Naive thymus-derived CD4-positive, alpha-beta T cell (primary cell): ENCODE measurements at regions not wholly inside any gene's neighbourhood (a gene's known extent, or its start where the extent isn't known, plus 50 kb on each side); places are given as distances from the start of the nearest gene placed in this dataset.
A peak's percentile ranks its signal among the peaks of the same experiment; 100 is the strongest.

Experiments
- ATAC-seq: fragments of 150-1000 bp; cut with Tn5 transposase; 2 replicates; pipeline ENCODE4 v1.10.0; 2021; ENCODE audit warnings: mild to moderate bottlenecking, moderate library complexity
- CTCF ChIA-PET: fragments of 350-600 bp; sonication (Branson Sonifier 250); formaldehyde crosslinking; loops from one replicate; lab custom pipeline; 2021; ENCODE audit warnings: antibody characterized with exemption; lab: Charles Lee
- POLR2A ChIA-PET: fragments of 350-600 bp; sonication (Branson Sonifier 250); formaldehyde crosslinking; loops from one replicate; lab custom pipeline; 2021; ENCODE audit warnings: antibody characterized with exemption, inconsistent platforms; lab: Charles Lee
- DNase-seq, 9 donors: peaks; one replicate each; pipeline versions ENCODE4 v3.0.0 to v3.0.0-alpha.2; 2020 to 2022; ENCODE audit warnings: mixed read lengths in 1 of 9
- H3K27ac ChIP-seq: one replicate; pipeline ENCODE4 v1.7.0; 2013; ENCODE audit warnings: mild to moderate bottlenecking, low read depth, low read length, moderate library complexity
- H3K27me3 ChIP-seq, 2 donors: one replicate each; pipeline ENCODE4 v1.7.0; 2013; ENCODE audit warnings: low read length in 2 of 2, mild to moderate bottlenecking in 2 of 2, moderate library complexity in 2 of 2; ENCODE audit not compliant: control insufficient read depth in 2 of 2, insufficient read depth in 2 of 2
- H3K36me3 ChIP-seq, 3 experiments: 1 replicate in 2 of 3; 2 replicates in 1 of 3; pipeline ENCODE4 v1.7.0; 2013; ENCODE audit warnings: low read length in 3 of 3, mild to moderate bottlenecking in 3 of 3, moderate library complexity in 1 of 3; ENCODE audit not compliant: insufficient read depth in 3 of 3, control insufficient read depth in 2 of 3
- H3K4me1 ChIP-seq, 2 donors: one replicate each; pipeline ENCODE4 v1.7.0; 2013; ENCODE audit warnings: low read length in 2 of 2, mild to moderate bottlenecking in 2 of 2, moderate library complexity in 1 of 2; ENCODE audit not compliant: control insufficient read depth in 2 of 2, insufficient read depth in 2 of 2
- H3K4me3 ChIP-seq: 2 replicates; pipeline ENCODE4 v1.7.0; 2013; ENCODE audit warnings: mild to moderate bottlenecking, low read length
- H3K9me3 ChIP-seq, 3 experiments: 1 replicate in 2 of 3; 2 replicates in 1 of 3; pipeline ENCODE4 v1.7.0; 2013; ENCODE audit warnings: low read length in 3 of 3; ENCODE audit not compliant: control insufficient read depth in 2 of 3
- H3K27ac Mint-ChIP-seq, 9 donors: one replicate each; pipeline ENCODE4 v1.8.0; 2020 to 2022; ENCODE audit warnings: mixed read lengths in 9 of 9, mild to moderate bottlenecking in 8 of 9, moderate library complexity in 5 of 9, inconsistent platforms in 2 of 9
- H3K27me3 Mint-ChIP-seq, 5 donors: one replicate each; pipeline ENCODE4 v1.8.0; 2021 to 2022; ENCODE audit warnings: mixed read lengths in 5 of 5, mild to moderate bottlenecking in 1 of 5
- H3K36me3 Mint-ChIP-seq, 5 donors: one replicate each; pipeline ENCODE4 v1.8.0; 2020 to 2022; ENCODE audit warnings: mixed read lengths in 5 of 5, mild to moderate bottlenecking in 3 of 5, inconsistent platforms in 1 of 5
- H3K4me1 Mint-ChIP-seq, 7 donors: one replicate each; pipeline ENCODE4 v1.8.0; 2020 to 2022; ENCODE audit warnings: mixed read lengths in 7 of 7, mild to moderate bottlenecking in 3 of 7, inconsistent platforms in 1 of 7
- H3K4me3 Mint-ChIP-seq, 10 donors: one replicate each; pipeline ENCODE4 v1.8.0; 2020 to 2022; ENCODE audit warnings: mild to moderate bottlenecking in 10 of 10, mixed read lengths in 10 of 10, moderate library complexity in 6 of 10, inconsistent platforms in 2 of 10
- H3K9me3 Mint-ChIP-seq, 11 donors: one replicate each; pipeline ENCODE4 v1.8.0; 2020 to 2022; ENCODE audit warnings: mixed read lengths in 11 of 11, mild to moderate bottlenecking in 4 of 11, inconsistent platforms in 1 of 11, moderate library complexity in 1 of 11
- intact Hi-C, 2 donors: fragments of 100-400 bp; cut with micrococcal nuclease; formaldehyde crosslinking; loops; one replicate each; pipeline ENCODE4 v1.15.1; 2023

GRCh38 chr12:124381456-124382296 lies 86.8 kb downstream of the RFLNA start:
- intact Hi-C loops = no loop called here
- ATAC-seq (peak; percentile 65), DNase-seq (no peak)
- H3K4me3 ChIP-seq = no peak overlapping the region
- no peaks in the 10 kb centered on the region for H3K9me3 ChIP-seq
- H3K4me1 ChIP-seq = no peaks in the 10 kb centered on the region
- Mint-ChIP-seq H3K4me1 (peaks cover 0 to 15% (median 0%) of the 10 kb centered on the region in 7 donors), H3K27me3 (no peaks in the 10 kb centered on the region), H3K36me3 (peaks cover 0 to 23% (median 2%) of the 10 kb centered on the region in 5 donors), H3K4me3 (peak overlapping the region in 1 of 10 donors; percentile 29), H3K9me3 (peaks cover 0 to 2% (median 0%) of the 10 kb centered on the region in 11 donors), H3K27ac (peak overlapping the region in 3 of 9 donors; percentile 44 to 56 (median 50))
- peaks cover 0 to 82% (median 5%) of the 10 kb centered on the region in 3 experiments for H3K36me3 ChIP-seq
- no peaks in the 10 kb centered on the region for H3K27me3 ChIP-seq
- CTCF ChIA-PET = no interaction called here
- POLR2A ChIA-PET = no interaction called here
- H3K27ac ChIP-seq = no peak overlapping the region

- Mint-ChIP-seq H3K27ac (peak overlapping the region in 3 of 9 donors; percentile 44 to 56 (median 50)), H3K4me3 (no peak overlapping the region), H3K36me3 (peaks cover 0 to 23% (median 2%) of the 10 kb centered on the region in 5 donors), H3K9me3 (peaks cover 0 to 3% (median 0%) of the 10 kb centered on the region in 11 donors), H3K27me3 (no peaks in the 10 kb centered on the region), H3K4me1 (peaks cover 0 to 15% (median 0%) of the 10 kb centered on the region in 7 donors)
- Histone ChIP-seq H3K27me3 (no peaks in the 10 kb centered on the region), H3K4me3 (no peak overlapping the region), H3K9me3 (no peaks in the 10 kb centered on the region), H3K27ac (no peak overlapping the region), H3K36me3 (peaks cover 0 to 88% (median 5%) of the 10 kb centered on the region in 3 experiments), H3K4me1 (no peaks in the 10 kb centered on the region)
- ChIA-PET CTCF (no interaction called here), POLR2A (no interaction called here)
- ATAC-seq = no peak
- intact Hi-C loops = no loop called here
- DNase-seq = no peak
Measured at GRCh38 chr12:124380796-124381455, 86.0 kb downstream of the RFLNA start.

GRCh38 chr12:124379938-124380754 lies 85.3 kb downstream of the RFLNA start:
- H3K4me1 ChIP-seq = no peaks in the 10 kb centered on the region
- Mint-ChIP-seq H3K4me1 (peaks cover 0 to 15% (median 0%) of the 10 kb centered on the region in 7 donors), H3K27me3 (no peaks in the 10 kb centered on the region), H3K4me3 (no peak overlapping the region), H3K27ac (no peak overlapping the region), H3K36me3 (peaks cover 0 to 23% (median 2%) of the 10 kb centered on the region in 5 donors), H3K9me3 (peaks cover 0 to 3% (median 0%) of the 10 kb centered on the region in 11 donors)
- CTCF ChIA-PET = no interaction called here
- peaks cover 0 to 88% (median 0%) of the 10 kb centered on the region in 3 experiments for H3K36me3 ChIP-seq
- H3K27me3 ChIP-seq = no peaks in the 10 kb centered on the region
- H3K27ac ChIP-seq = no peak overlapping the region
- no peak overlapping the region for H3K4me3 ChIP-seq
- DNase-seq (no peak), ATAC-seq (peak; percentile 69)
- POLR2A ChIA-PET = no interaction called here
- H3K9me3 ChIP-seq = no peaks in the 10 kb centered on the region
- intact Hi-C loops = no loop called here

GRCh38 chr12:124379379-124379937 lies 84.6 kb downstream of the RFLNA start:
- Mint-ChIP-seq H3K27me3 (no peaks in the 10 kb centered on the region), H3K4me3 (no peak overlapping the region), H3K36me3 (peaks cover 0 to 23% (median 0%) of the 10 kb centered on the region in 5 donors), H3K27ac (no peak overlapping the region), H3K9me3 (peaks cover 0 to 1% (median 0%) of the 10 kb centered on the region in 11 donors), H3K4me1 (peaks cover 0 to 12% (median 0%) of the 10 kb centered on the region in 7 donors)
- H3K27ac ChIP-seq = no peak overlapping the region
- ATAC-seq (no peak), DNase-seq (no peak)
- H3K27me3 ChIP-seq = no peaks in the 10 kb centered on the region
- ChIA-PET POLR2A (no interaction called here), CTCF (no interaction called here)
- intact Hi-C loops = no loop called here
- H3K4me3 ChIP-seq = no peak overlapping the region
- peaks cover 0 to 88% (median 0%) of the 10 kb centered on the region in 3 experiments for H3K36me3 ChIP-seq
- H3K9me3 ChIP-seq = no peaks in the 10 kb centered on the region
- H3K4me1 ChIP-seq = no peaks in the 10 kb centered on the region

- Mint-ChIP-seq H3K9me3 (peaks cover 0 to 1% (median 0%) of the 10 kb centered on the region in 11 donors), H3K27me3 (no peaks in the 10 kb centered on the region), H3K27ac (no peak overlapping the region), H3K4me3 (no peak overlapping the region), H3K4me1 (peaks cover 0 to 12% (median 0%) of the 10 kb centered on the region in 7 donors), H3K36me3 (peaks cover 0 to 23% (median 0%) of the 10 kb centered on the region in 5 donors)
- ATAC-seq (no peak), DNase-seq (no peak)
- intact Hi-C loops = no loop called here
- H3K27ac ChIP-seq = no peak overlapping the region
- peaks cover 0 to 92% (median 0%) of the 10 kb centered on the region in 3 experiments for H3K36me3 ChIP-seq
- CTCF ChIA-PET = no interaction called here
- H3K4me3 ChIP-seq = no peak overlapping the region
- H3K27me3 ChIP-seq = no peaks in the 10 kb centered on the region
- POLR2A ChIA-PET = no interaction called here
- no peaks in the 10 kb centered on the region for H3K4me1 ChIP-seq
- no peaks in the 10 kb centered on the region for H3K9me3 ChIP-seq
Measured at GRCh38 chr12:124378926-124379325, 84.0 kb downstream of the RFLNA start.

GRCh38 chr12:124377981-124378509 lies 83.2 kb downstream of the RFLNA start:
- POLR2A ChIA-PET = no interaction called here
- no peaks in the 10 kb centered on the region for H3K27me3 Mint-ChIP-seq

More at GRCh38 chr12:124377981-124378509, 83.2 kb downstream of the RFLNA start:
- Histone ChIP-seq H3K27me3 (no peaks in the 10 kb centered on the region), H3K36me3 (peaks cover 0 to 86% (median 0%) of the 10 kb centered on the region in 3 experiments), H3K9me3 (no peaks in the 10 kb centered on the region), H3K4me1 (no peaks in the 10 kb centered on the region), H3K27ac (no peak overlapping the region), H3K4me3 (no peak overlapping the region)
- ATAC-seq = no peak
- no peak for DNase-seq
- Mint-ChIP-seq H3K36me3 (peaks cover 0 to 23% (median 0%) of the 10 kb centered on the region in 5 donors), H3K4me3 (no peak overlapping the region), H3K27ac (peak overlapping the region in 1 of 9 donors; percentile 76), H3K4me1 (peaks cover 0 to 12% (median 0%) of the 10 kb centered on the region in 7 donors), H3K9me3 (peaks cover 0 to 1% (median 0%) of the 10 kb centered on the region in 11 donors)
- CTCF ChIA-PET = no interaction called here
- intact Hi-C loops = no loop called here
